Dendritic cell treated with granulocyte-macrophage colony-stimulating factor and Interleukin-4, amounts not matched to agents 40 ng/mL and 50 ng/mL, for 4 days (primary cell): ENCODE measurements at regions not wholly inside any gene's neighbourhood (a gene's known extent, or its start where the extent isn't known, plus 50 kb on each side); places are given as distances from the start of the nearest gene placed in this dataset.

ENCODE experiments used
- H3K27ac Mint-ChIP-seq: one replicate; pipeline ENCODE4 v1.8.0; 2022; ENCODE audit warnings: mild to moderate bottlenecking, mixed read lengths
- H3K27me3 Mint-ChIP-seq: one replicate; pipeline ENCODE4 v1.8.0; 2022; ENCODE audit warnings: mild to moderate bottlenecking, mixed read lengths
- H3K36me3 Mint-ChIP-seq: one replicate; pipeline ENCODE4 v1.8.0; 2022; ENCODE audit warnings: low read depth, mixed read lengths
- H3K4me1 Mint-ChIP-seq: one replicate; pipeline ENCODE4 v1.8.0; 2022; ENCODE audit warnings: low read depth, mixed read lengths
- H3K4me3 Mint-ChIP-seq: one replicate; pipeline ENCODE4 v1.8.0; 2022; ENCODE audit warnings: mild to moderate bottlenecking, moderate library complexity, mixed read lengths
- H3K9me3 Mint-ChIP-seq: one replicate; pipeline ENCODE4 v1.8.0; 2022; ENCODE audit warnings: mixed read lengths
- intact Hi-C: fragments of 100-400 bp; cut with micrococcal nuclease; formaldehyde crosslinking; loops from one replicate; pipeline ENCODE4 v1.15.0; 2022

DNA sequence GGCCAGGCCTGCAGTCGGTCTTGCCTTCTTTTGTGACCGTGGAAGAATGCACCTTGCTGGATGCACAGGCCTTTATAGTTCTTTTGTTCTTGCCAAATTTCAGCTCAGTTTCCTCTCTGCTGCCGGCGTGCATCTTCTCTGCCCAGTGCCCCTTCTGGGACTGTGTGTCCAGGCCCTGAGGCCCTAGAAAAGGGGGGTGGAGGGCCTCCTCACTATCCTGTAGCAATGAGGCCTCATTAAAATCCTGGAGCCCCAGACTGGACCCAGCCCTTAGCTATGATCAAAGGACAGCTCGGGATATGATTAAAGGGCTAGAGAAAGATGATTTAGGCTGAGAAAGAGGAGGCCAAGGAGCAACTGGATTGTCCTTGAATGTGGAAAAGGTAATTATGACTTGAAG, 229.8 kb downstream of the SEC14L1 start:
- peaks cover 26% of the 10 kb centered on the region for H3K36me3 Mint-ChIP-seq
- no peaks in the 10 kb centered on the region for H3K27me3 Mint-ChIP-seq
- no peak overlapping the region for H3K4me3 Mint-ChIP-seq
- peak overlapping the region; percentile 58 for H3K27ac Mint-ChIP-seq
- peaks cover 83% of the 10 kb centered on the region for H3K4me1 Mint-ChIP-seq
- intact Hi-C loops = loop anchor here (5.0 to 10.0 kb wide), 2 partner anchors 38 to 54 kb away; no protein-coding TSS in a partner anchor
- no peaks in the 10 kb centered on the region for H3K9me3 Mint-ChIP-seq

DNA sequence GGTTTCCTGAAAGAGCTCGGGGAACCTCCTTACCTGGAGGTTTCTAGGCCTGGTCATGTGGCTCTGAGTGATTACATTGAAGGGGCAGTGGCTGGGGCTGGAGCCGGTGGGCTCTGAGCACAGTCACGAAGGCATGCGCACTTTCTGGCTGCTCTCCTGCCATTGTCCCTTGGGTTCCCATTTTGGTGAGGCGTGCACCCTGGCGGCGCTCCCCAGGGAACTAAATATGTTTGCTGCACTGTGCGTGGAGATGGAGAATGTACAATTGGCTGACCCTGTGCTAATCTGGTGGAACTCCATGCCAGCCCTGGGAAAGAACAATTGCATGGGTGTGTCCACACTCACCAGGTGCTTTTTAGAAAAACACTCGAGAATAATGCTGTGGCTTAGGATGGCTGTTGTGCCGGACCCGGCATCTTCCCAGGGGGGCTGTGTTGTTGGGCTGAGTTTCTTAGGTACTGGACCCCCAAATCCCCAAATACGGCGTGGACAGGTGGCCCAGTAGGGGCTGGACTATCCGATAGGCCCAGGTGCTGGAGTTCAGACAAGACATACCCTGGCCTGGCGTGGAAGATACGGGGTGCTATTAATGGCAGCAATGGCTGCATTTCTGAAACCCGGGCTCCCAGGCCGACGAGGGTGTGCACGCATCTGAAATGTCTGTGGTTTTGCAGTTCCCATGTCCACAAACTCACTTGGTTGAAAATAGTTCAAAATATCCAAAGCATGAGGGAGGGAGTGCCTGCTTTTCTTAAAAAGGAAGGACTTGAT, 230.5 kb downstream of the SEC14L1 start:
- Mint-ChIP-seq H3K27ac (peak overlapping the region; percentile 58), H3K27me3 (no peaks in the 10 kb centered on the region), H3K4me1 (peaks cover 83% of the 10 kb centered on the region), H3K9me3 (no peaks in the 10 kb centered on the region), H3K4me3 (peak overlapping the region; percentile 70), H3K36me3 (peaks cover 33% of the 10 kb centered on the region)
- intact Hi-C loops = loop anchor here (5.0 to 10.0 kb wide), 2 partner anchors 39 to 53 kb away; no protein-coding TSS in a partner anchor

DNA sequence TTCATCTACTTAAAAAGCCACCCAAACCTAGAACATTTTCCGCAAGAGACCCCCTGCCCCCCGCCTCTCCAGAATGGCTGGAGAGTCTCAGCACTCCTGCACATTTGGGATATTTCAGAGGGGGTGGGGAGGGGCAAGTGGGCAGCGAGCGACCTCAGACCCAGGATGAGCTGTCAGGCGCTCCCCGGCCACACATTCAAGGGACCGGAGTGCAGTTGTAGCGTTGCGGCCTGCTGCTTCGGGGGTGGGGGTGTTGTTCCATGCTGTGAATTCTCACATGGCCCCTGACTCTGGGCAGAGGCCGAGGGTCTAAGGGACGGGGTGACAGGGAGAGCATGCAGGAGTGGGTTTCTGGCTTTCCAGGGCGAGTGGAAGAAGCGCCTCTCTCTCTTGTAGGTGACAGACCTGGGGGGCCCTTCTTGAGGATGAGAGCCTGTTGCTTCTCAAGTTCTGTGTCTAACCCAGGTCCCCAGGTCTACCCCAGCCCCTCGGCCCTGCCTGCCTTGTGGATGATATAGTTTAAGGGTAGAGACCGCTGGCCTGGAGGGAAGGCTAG, 231.2 kb downstream of the SEC14L1 start:
- Mint-ChIP-seq H3K4me3 (peak overlapping the region; percentile 70), H3K4me1 (peaks cover 83% of the 10 kb centered on the region)

DNA sequence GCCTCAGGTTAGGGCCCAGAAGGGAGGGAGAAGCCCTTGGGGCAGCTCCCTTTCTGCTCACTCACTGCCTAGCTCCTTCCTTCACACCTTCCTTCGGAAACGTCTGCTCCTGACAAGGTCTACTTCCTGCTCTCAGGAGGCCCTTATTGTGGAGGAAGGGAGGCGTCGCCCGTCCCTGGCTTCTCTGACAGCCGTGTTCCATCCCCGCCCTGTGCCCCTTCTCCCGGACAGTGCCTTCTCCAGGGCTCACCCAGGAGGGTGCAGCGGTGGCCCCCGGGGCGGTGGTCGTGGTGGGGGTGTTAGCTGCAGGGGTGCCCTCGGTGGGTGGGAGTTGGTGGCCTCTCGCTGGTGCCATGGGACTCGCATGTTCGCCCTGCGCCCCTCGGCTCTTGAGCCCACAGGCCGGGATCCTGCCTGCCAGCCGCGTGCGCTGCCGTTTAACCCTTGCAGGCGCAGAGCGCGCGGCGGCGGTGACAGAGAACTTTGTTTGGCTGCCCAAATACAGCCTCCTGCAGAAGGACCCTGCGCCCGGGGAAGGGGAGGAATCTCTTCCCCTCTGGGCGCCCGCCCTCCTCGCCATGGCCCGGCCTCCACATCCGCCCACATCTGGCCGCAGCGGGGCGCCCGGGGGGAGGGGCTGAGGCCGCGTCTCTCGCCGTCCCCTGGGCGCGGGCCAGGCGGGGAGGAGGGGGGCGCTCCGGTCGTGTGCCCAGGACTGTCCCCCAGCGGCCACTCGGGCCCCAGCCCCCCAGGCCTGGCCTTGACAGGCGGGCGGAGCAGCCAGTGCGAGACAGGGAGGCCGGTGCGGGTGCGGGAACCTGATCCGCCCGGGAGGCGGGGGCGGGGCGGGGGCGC, 231.9 kb downstream of the SEC14L1 start:
- Mint-ChIP-seq H3K9me3 (no peaks in the 10 kb centered on the region), H3K36me3 (peaks cover 35% of the 10 kb centered on the region), H3K4me3 (peak overlapping the region; percentile 70), H3K27me3 (no peaks in the 10 kb centered on the region), H3K27ac (peak overlapping the region; percentile 58), H3K4me1 (peaks cover 83% of the 10 kb centered on the region)
- intact Hi-C loops = loop anchor here (5.0 to 10.0 kb wide), 2 partner anchors 40 to 52 kb away; no protein-coding TSS in a partner anchor

More for the DNA sequence above, 231.2 kb downstream of the SEC14L1 start:
- intact Hi-C loops = loop anchor here (5.0 to 10.0 kb wide), 2 partner anchors 40 to 53 kb away; no protein-coding TSS in a partner anchor
- peaks cover 37% of the 10 kb centered on the region for H3K36me3 Mint-ChIP-seq
- H3K9me3 Mint-ChIP-seq = no peaks in the 10 kb centered on the region
- no peaks in the 10 kb centered on the region for H3K27me3 Mint-ChIP-seq
- H3K27ac Mint-ChIP-seq = peak overlapping the region; percentile 58

DNA sequence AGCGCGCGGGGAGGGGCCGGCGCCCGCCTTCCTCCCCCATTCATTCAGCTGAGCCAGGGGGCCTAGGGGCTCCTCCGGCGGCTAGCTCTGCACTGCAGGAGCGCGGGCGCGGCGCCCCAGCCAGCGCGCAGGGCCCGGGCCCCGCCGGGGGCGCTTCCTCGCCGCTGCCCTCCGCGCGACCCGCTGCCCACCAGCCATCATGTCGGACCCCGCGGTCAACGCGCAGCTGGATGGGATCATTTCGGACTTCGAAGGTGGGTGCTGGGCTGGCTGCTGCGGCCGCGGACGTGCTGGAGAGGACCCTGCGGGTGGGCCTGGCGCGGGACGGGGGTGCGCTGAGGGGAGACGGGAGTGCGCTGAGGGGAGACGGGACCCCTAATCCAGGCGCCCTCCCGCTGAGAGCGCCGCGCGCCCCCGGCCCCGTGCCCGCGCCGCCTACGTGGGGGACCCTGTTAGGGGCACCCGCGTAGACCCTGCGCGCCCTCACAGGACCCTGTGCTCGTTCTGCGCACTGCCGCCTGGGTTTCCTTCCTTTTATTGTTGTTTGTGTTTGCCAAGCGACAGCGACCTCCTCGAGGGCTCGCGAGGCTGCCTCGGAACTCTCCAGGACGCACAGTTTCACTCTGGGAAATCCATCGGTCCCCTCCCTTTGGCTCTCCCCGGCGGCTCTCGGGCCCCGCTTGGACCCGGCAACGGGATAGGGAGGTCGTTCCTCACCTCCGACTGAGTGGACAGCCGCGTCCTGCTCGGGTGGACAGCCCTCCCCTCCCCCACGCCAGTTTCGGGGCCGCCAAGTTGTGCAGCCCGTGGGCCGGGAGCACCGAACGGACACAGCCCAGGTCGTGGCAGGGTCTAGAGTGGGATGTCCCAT, 232.8 kb downstream of the SEC14L1 start:
- H3K27ac Mint-ChIP-seq = peak overlapping the region; percentile 89
- no peaks in the 10 kb centered on the region for H3K27me3 Mint-ChIP-seq
- no peaks in the 10 kb centered on the region for H3K9me3 Mint-ChIP-seq
- peaks cover 38% of the 10 kb centered on the region for H3K36me3 Mint-ChIP-seq
- peak overlapping the region; percentile 83 for H3K4me3 Mint-ChIP-seq
- intact Hi-C loops = loop anchor here (5.0 to 10.0 kb wide), 2 partner anchors 41 to 51 kb away; no protein-coding TSS in a partner anchor
- peaks cover 86% of the 10 kb centered on the region for H3K4me1 Mint-ChIP-seq

DNA sequence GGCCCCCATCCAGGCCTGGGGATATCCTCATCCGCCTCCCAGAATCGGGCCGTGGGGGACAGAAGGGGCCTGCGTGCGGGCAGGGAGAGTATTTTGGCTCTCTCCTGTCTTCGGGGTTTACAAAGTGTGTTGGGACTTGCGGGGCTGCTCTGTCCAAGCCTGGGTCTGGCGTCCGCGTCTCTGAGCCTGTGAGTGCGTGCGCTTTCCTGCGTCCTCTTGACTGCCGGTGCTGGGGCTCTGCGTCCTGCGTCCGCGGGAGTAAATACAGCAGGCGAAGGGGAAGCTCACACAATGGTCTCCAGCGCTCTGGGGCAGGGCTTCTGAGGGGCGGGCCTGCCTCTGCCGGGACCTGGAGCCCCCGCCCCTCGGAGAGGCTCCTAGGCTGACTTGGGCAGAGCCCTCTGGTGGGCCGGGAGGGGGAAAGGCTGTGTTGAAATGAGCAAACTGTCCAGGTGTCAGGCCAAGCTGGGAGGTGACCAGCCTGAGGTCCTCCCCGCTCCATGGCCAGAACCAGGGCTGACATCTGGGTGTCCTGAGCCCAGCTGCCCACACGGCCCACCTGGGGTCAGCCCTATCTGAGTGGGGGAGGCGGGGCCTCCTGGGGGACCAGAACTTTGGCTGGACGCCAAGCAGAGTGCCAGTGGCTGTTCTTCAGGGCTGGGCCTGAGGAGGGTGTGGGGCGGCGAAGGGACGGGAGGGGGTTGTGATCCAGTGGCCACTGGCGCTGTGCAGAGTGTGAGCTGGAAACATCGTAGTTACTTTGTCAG, 233.6 kb downstream of the SEC14L1 start:
- Mint-ChIP-seq H3K36me3 (peaks cover 46% of the 10 kb centered on the region), H3K4me1 (peaks cover 87% of the 10 kb centered on the region), H3K27ac (peak overlapping the region; percentile 89), H3K4me3 (peak overlapping the region; percentile 83), H3K27me3 (no peaks in the 10 kb centered on the region), H3K9me3 (no peaks in the 10 kb centered on the region)
- intact Hi-C loops = loop anchor here (5.0 to 10.0 kb wide), 2 partner anchors 42 to 50 kb away; no protein-coding TSS in a partner anchor

DNA sequence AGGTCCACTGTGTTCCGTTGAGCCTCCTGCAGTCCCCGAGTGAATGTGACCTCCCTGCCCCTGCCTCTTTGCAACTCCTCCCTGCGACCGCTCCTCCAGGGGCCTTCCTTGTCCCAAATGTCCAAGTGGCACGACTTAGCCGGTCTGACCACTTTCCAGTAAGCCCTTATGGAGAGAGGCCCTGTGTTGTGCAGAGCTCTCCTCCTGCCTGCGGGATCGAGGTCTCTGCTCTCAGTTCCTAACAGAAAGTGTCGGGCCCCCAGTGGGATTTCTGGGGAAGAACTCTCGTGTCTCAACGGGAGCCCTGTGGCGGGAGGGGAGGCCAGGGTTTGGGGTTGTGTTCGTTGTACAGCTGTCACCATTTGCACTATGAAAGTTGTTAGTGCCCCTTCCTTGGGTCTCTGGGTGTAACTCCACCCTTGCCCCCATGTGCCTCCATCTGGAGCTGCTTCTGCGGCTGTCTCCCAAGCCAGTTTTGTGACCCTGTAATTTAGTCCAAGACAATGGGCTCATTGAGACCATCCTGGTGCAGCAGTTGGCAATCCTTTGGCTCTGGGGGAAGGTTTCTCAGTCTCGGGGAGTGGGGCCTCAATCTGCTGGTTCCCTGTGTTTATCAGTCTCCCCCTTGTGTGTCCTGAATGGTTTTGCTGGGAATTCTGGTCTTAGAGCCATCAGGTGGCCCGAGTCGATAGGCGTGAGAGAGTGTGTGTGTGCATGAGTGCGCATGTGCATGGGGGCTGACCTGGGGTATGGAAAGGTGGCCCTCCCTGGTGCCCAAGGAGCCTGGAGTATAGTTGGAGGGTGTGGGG, 234.5 kb downstream of the SEC14L1 start:
- Mint-ChIP-seq H3K4me1 (peaks cover 83% of the 10 kb centered on the region), H3K36me3 (peaks cover 53% of the 10 kb centered on the region), H3K4me3 (peak overlapping the region; percentile 83), H3K27ac (peak overlapping the region; percentile 89), H3K27me3 (no peaks in the 10 kb centered on the region), H3K9me3 (no peaks in the 10 kb centered on the region)
- intact Hi-C loops = loop anchor here (10.0 kb wide), 1 partner anchor 49 kb away; no protein-coding TSS in a partner anchor

DNA sequence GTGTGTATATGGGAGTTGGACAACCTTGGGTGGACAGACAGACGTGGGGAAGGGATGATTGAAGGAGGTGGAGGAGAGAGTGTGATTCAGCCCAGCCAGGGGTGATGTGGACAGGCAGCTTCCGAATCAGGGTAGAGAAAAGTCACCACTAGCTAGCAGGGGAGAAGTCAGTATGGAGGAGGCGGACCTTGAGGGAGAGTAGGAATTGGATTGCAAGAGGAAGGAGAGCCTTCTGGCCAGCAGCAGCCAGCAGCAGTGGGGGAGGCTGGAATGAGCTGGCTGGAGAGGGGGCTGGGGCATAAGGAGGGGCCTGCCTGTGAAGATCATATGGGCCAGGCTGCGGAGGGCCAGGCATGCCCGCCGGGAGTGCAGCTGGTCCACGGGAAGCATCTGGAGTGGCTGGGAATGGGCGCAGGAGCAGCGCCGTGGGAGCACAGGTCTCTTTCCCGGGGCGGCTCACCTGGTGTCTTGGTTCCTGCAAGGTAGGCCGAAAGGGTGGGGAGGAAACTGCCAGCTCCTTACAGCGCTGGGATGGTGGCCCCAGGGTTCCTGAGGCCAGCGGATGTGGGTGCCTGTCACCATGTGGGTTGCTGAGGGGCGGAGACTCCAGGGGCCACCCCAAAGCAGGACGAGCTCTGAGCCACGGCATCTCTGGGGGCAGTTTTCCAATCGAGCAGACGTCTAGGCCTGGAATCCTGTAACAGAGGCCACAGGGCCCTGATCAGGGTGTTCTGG, 235.3 kb downstream of the SEC14L1 start:
- Mint-ChIP-seq H3K36me3 (peaks cover 56% of the 10 kb centered on the region), H3K4me3 (peak overlapping the region; percentile 83), H3K27ac (peak overlapping the region; percentile 89), H3K9me3 (no peaks in the 10 kb centered on the region), H3K4me1 (peaks cover 75% of the 10 kb centered on the region), H3K27me3 (no peaks in the 10 kb centered on the region)
- intact Hi-C loops = loop anchor here (10.0 kb wide), 1 partner anchor 49 kb away; no protein-coding TSS in a partner anchor

DNA sequence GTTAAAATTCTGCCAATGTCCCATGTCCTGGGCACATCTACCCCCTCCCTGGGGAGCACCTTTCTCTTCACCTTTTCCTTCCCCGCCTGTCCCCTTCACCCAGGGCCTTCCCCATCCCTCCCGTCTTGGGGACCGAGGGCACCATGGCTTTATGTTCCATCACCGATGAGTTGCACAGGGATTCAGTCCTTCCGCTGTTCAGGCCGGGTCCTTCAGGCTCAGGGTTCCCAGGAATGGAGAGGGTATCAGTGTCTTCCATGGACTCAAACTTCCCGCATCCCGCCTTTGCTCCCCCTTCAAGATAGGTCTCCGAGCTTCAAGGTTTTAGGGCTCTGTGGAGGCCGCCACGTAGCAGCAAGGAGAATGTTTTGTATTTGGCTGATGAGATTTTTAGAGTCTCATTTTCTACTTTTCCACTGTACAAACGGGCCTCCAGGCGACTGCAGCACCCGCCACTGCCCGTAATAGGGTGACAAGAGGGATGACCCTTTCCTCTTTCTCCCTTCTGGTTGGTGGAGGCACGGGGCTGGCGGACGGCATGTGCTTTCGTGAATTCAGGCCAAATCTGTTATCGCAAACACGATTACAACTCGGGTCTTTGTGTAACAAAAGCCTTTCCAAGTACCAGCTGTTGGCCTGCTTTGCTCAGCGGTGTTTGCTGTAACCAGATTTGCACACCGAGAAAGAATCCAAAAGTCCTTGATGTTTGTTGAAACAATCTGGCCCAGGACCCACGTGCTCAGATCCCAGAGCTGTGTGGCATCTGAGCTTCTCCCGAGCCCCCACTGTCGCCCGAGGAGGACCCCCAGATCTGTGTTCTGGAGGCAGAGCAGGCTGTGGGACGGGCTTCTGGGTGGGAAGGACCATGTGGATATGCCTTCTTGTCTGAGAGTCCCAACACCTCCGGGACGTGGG, 236.3 kb downstream of the SEC14L1 start:
- Mint-ChIP-seq H3K36me3 (peaks cover 64% of the 10 kb centered on the region), H3K9me3 (no peaks in the 10 kb centered on the region), H3K4me1 (peaks cover 67% of the 10 kb centered on the region), H3K27ac (peak overlapping the region; percentile 89), H3K27me3 (no peaks in the 10 kb centered on the region), H3K4me3 (no peak overlapping the region)
- intact Hi-C loops = loop anchor here (10.0 kb wide), 1 partner anchor 48 kb away; no protein-coding TSS in a partner anchor

DNA sequence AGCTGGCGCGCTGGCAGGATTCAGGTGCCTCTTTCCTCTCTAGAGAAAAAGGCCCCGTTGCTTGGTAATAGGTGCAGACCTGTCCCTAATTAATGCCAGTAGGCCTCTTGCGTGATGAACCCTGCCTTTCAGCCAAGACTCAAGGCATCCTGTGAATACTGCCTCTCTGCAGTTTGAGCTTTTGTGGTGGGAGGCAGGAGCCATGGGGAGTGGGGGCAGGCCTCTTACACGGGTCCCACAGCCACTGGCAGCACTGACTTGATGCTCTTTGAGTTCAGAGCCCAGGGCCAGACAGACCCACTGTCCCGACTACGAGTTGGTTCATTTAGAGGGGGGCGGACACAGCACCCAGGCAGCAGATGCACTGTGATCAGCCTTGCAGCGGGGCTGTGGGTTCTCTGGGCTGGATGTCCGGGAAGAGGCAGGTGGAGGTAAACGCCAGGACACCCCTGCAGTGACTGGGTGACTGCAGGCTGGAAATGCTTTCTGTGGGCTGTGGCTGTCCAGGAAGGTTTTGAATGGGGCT, 237.0 kb downstream of the SEC14L1 start:
- Mint-ChIP-seq H3K36me3 (peaks cover 69% of the 10 kb centered on the region), H3K27me3 (no peaks in the 10 kb centered on the region), H3K4me3 (no peak overlapping the region), H3K27ac (no peak overlapping the region), H3K9me3 (no peaks in the 10 kb centered on the region), H3K4me1 (peaks cover 64% of the 10 kb centered on the region)
- intact Hi-C loops = loop anchor here (10.0 kb wide), 1 partner anchor 47 kb away; no protein-coding TSS in a partner anchor
